ENCODE measurements at regions not wholly inside any gene's neighbourhood (a gene's known extent, or its start where the extent isn't known, plus 50 kb on each side); places are given as distances from the start of the nearest gene placed in this dataset.

GRCh38 chr5:125201446-125202052 is 455.1 kb upstream of the ZNF608 start:
- no peak for TF ChIP-seq CTCF (IDR thresholded peaks at IDR 0.05; ENCODE audit: insufficient read depth, low read length)
- DNase-seq (ENCODE audit: low read depth), result no peak
- no peak overlapping the region for H3K4me3 ChIP-seq (ENCODE audit: low read depth, low read length)

- DNase-seq (ENCODE audit: low read depth), result no peak
- no peak overlapping the region for H3K4me3 ChIP-seq (ENCODE audit: low read depth, low read length)
- TF ChIP-seq CTCF (IDR thresholded peaks at IDR 0.05; ENCODE audit: insufficient read depth, low read length), result no peak
These were observed 455.9 kb upstream of the ZNF608 start for GRCh38 chr5:125202353-125202752.

GRCh38 chr5:125202871-125203438 is 456.5 kb upstream of the ZNF608 start:
- TF ChIP-seq CTCF (IDR thresholded peaks at IDR 0.05; ENCODE audit: insufficient read depth, low read length), result no peak
- DNase-seq (ENCODE audit: low read depth), result no peak
- no peak overlapping the region for H3K4me3 ChIP-seq (ENCODE audit: low read depth, low read length)

- no peak for TF ChIP-seq CTCF (IDR thresholded peaks at IDR 0.05; ENCODE audit: insufficient read depth, low read length)
These were observed 457.5 kb upstream of the ZNF608 start for GRCh38 chr5:125203912-125204311.

GRCh38 chr5:125205601-125206225 is 459.3 kb upstream of the ZNF608 start:
- DNase-seq (ENCODE audit: low read depth), result no peak
- H3K4me3 ChIP-seq (ENCODE audit: low read depth, low read length), result no peak overlapping the region
- TF ChIP-seq CTCF (IDR thresholded peaks at IDR 0.05; ENCODE audit: insufficient read depth, low read length), result no peak

More at GRCh38 chr5:125203912-125204311, 457.5 kb upstream of the ZNF608 start:
- no peak overlapping the region for H3K4me3 ChIP-seq (ENCODE audit: low read depth, low read length)
- no peak for DNase-seq (ENCODE audit: low read depth)

GRCh38 chr5:125207856-125208255 is 461.4 kb upstream of the ZNF608 start:
- TF ChIP-seq CTCF (IDR thresholded peaks at IDR 0.05; ENCODE audit: insufficient read depth, low read length), result no peak
- DNase-seq (ENCODE audit: low read depth), result no peak

More at GRCh38 chr5:125207856-125208255, 461.4 kb upstream of the ZNF608 start:
- no peak overlapping the region for H3K4me3 ChIP-seq (ENCODE audit: low read depth, low read length)
